ENCODE measurements at regions not wholly inside any gene's neighbourhood (a gene's known extent, or its start where the extent isn't known, plus 50 kb on each side); places are given as distances from the start of the nearest gene placed in this dataset.
"Not testable (repeated sequence)": the region's sequence is repeated elsewhere in the genome, so short reads cannot be mapped to it uniquely, and the experiment has no call there.

GRCh38 chr7:76133839-76134238, 67.9 kb upstream of the SRRM3 start:
- TF ChIP-seq CTCF (conservative IDR thresholded peaks at IDR 0.05): no peak
- Histone ChIP-seq H4K8ac (replicated peaks; ENCODE audit: insufficient read length, low read depth, low read length) (no peak overlapping the region), H3K79me1 (ENCODE audit: insufficient read depth, low read depth, low read length, poor library complexity, severe bottlenecking) (no peaks in the 10 kb centered on the region), H3K27me3 (ENCODE audit: insufficient read depth, low read length) (no peaks in the 10 kb centered on the region), H2BK5ac (ENCODE audit: insufficient read length, low read length) (no peak overlapping the region), H2BK20ac (ENCODE audit: low read depth, low read length, poor library complexity, severe bottlenecking) (no peak overlapping the region), H2AK5ac (ENCODE audit: insufficient read length, low read length) (no peak overlapping the region), H3K18ac (ENCODE audit: insufficient read length, low read depth, low read length) (no peak overlapping the region), H2BK15ac (ENCODE audit: low read depth, low read length) (no peak overlapping the region), H4K91ac (ENCODE audit: insufficient read length, low read depth, low read length) (no peak overlapping the region), H3K4me2 (ENCODE audit: insufficient read depth, insufficient read length, low read length) (no peak overlapping the region), H3K23ac (ENCODE audit: insufficient read length, low read depth, low read length) (no peak overlapping the region), H3K27ac (ENCODE audit: insufficient read length, low read depth, low read length) (no peak overlapping the region), H3K79me2 (ENCODE audit: insufficient read depth, low read length) (no peaks in the 10 kb centered on the region), H3K4ac (ENCODE audit: low read depth, low read length) (no peak overlapping the region), H3K56ac (ENCODE audit: insufficient read length, low read depth, low read length) (no peak overlapping the region), H3K9me3 (ENCODE audit: control insufficient read depth, low read depth, low read length) (no peaks in the 10 kb centered on the region), H3K23me2 (ENCODE audit: insufficient read length, low read depth, low read length, poor library complexity, severe bottlenecking) (no peaks in the 10 kb centered on the region), H3K9ac (ENCODE audit: extremely low read depth, insufficient read length, low read length) (no peak overlapping the region), H2BK12ac (ENCODE audit: insufficient read length, low read depth, low read length) (no peak overlapping the region), H3T11ph (ENCODE audit: low read length) (no peak overlapping the region), H2AFZ (ENCODE audit: low read length) (no peak overlapping the region), H2BK120ac (ENCODE audit: low read depth, low read length, poor library complexity, severe bottlenecking) (no peak overlapping the region), H3K14ac (ENCODE audit: insufficient read depth, low read length) (no peak overlapping the region), H3K4me1 (ENCODE audit: insufficient read depth, low read length) (no peaks in the 10 kb centered on the region), H4K20me1 (ENCODE audit: control insufficient read depth, insufficient read depth, insufficient read length) (no peaks in the 10 kb centered on the region), H4K5ac (ENCODE audit: insufficient read length, low read depth, low read length) (no peak overlapping the region)
- no peaks in the 10 kb centered on the region for H3K36me3 Mint-ChIP-seq (ENCODE audit: insufficient read depth in 1 of 3, low read depth in 3 of 3)
- no peak for DNase-seq
- WGBS (ENCODE audit: extremely low coverage, insufficient read length, low lambda C conversion rate): no CpG with 5 or more reads among the region's 3 CpGs
- H3K27ac Mint-ChIP-seq: peak overlapping the region in 1 of 3 experiments; percentile 23; a peak in 1 of 7 replicates
- H3K9me3 Mint-ChIP-seq: no peaks in the 10 kb centered on the region
- H3K4me1 Mint-ChIP-seq: 0 out of 4 replicates have a peak, but pooled peaks cover 0 to 5% of the 10 kb centered on the region in 2 experiments
- H3K27me3 Mint-ChIP-seq (ENCODE audit: low read depth): no peaks in the 10 kb centered on the region; the same call in 1 of the 2 replicates
- no peak overlapping the region for H3K4me3 Mint-ChIP-seq

- not testable (repeated sequence) for H3K23ac ChIP-seq (ENCODE audit: insufficient read length, low read depth, low read length); H2BK20ac ChIP-seq (ENCODE audit: low read depth, low read length, poor library complexity, severe bottlenecking); DNase-seq; H3K36me3 Mint-ChIP-seq (ENCODE audit: insufficient read depth in 1 of 3, low read depth in 3 of 3); H3T11ph ChIP-seq (ENCODE audit: low read length); H2AK5ac ChIP-seq (ENCODE audit: insufficient read length, low read length); H3K4me1 Mint-ChIP-seq; H3K79me1 ChIP-seq (ENCODE audit: insufficient read depth, low read depth, low read length, poor library complexity, severe bottlenecking); H3K27ac ChIP-seq (ENCODE audit: insufficient read length, low read depth, low read length); H4K5ac ChIP-seq (ENCODE audit: insufficient read length, low read depth, low read length); H3K79me2 ChIP-seq (ENCODE audit: insufficient read depth, low read length); H4K91ac ChIP-seq (ENCODE audit: insufficient read length, low read depth, low read length); H2AFZ ChIP-seq (ENCODE audit: low read length); H3K23me2 ChIP-seq (ENCODE audit: insufficient read length, low read depth, low read length, poor library complexity, severe bottlenecking); H3K27me3 Mint-ChIP-seq (ENCODE audit: low read depth); H3K27me3 ChIP-seq (ENCODE audit: insufficient read depth, low read length); H3K4me2 ChIP-seq (ENCODE audit: insufficient read depth, insufficient read length, low read length); H3K4ac ChIP-seq (ENCODE audit: low read depth, low read length); H4K20me1 ChIP-seq (ENCODE audit: control insufficient read depth, insufficient read depth, insufficient read length); H2BK5ac ChIP-seq (ENCODE audit: insufficient read length, low read length); H3K4me1 ChIP-seq (ENCODE audit: insufficient read depth, low read length); H3K9me3 Mint-ChIP-seq; H3K9ac ChIP-seq (ENCODE audit: extremely low read depth, insufficient read length, low read length); H4K8ac ChIP-seq (replicated peaks; ENCODE audit: insufficient read length, low read depth, low read length); H3K9me3 ChIP-seq (ENCODE audit: control insufficient read depth, low read depth, low read length); H3K14ac ChIP-seq (ENCODE audit: insufficient read depth, low read length); H3K18ac ChIP-seq (ENCODE audit: insufficient read length, low read depth, low read length); H2BK12ac ChIP-seq (ENCODE audit: insufficient read length, low read depth, low read length); H3K27ac Mint-ChIP-seq; H3K56ac ChIP-seq (ENCODE audit: insufficient read length, low read depth, low read length); H3K4me3 Mint-ChIP-seq; H2BK15ac ChIP-seq (ENCODE audit: low read depth, low read length); H2BK120ac ChIP-seq (ENCODE audit: low read depth, low read length, poor library complexity, severe bottlenecking)
- WGBS (ENCODE audit: extremely low coverage, insufficient read length, low lambda C conversion rate): no CpG with 5 or more reads among the region's 2 CpGs
Measured at GRCh38 chr7:76135263-76135662, 66.4 kb upstream of the SRRM3 start.
